GM18517 (cell line): ENCODE measurements at regions not wholly inside any gene's neighbourhood (a gene's known extent, or its start where the extent isn't known, plus 50 kb on each side); places are given as distances from the start of the nearest gene placed in this dataset.
A peak's percentile ranks its signal among the peaks of the same experiment; 100 is the strongest.

Experiments used
- ATAC-seq: cut with Tn5 transposase; IDR thresholded peaks from one replicate; pipeline ENCODE4 v1.9.1; 2021; ENCODE audit warnings: mild to moderate bottlenecking, moderate library complexity; ENCODE audit not compliant: unreplicated experiment

DNA sequence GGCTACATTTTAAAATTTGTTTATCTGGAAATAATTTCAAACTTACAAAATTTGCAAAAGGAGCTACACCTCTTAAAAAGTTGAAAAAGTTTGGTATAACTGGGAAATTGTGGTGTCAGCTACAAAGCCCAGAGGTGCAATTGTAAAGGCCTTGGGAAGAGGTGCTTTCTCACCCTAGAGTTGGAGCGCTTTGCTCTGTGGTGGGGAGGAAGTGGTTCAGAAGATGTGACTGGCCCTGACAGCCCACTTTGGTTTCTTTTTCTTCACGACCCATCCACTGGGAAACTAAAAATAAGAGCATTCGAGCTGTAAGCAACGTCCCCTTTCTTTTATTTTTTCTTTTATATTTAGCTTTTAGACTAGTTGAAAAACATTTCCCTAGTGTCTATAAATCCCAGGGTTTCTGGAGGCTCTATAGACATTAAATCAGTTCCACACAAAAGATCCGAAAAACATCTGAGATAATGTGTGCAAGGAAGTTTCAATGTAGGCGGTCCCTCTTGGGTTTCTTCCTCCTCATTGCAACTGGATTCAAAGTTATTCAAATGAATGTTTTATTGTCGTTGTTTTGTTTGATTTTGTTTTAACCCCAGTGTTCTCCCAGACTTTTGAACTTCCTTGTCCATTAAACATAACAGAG, 397.8 kb downstream of the KIF16B start:
- no peak for ATAC-seq

GRCh38 chr20:16174311-16174710, 398.9 kb downstream of the KIF16B start:
- no peak for ATAC-seq

GRCh38 chr20:16173044-16173443, 400.2 kb downstream of the KIF16B start:
- no peak for ATAC-seq

DNA sequence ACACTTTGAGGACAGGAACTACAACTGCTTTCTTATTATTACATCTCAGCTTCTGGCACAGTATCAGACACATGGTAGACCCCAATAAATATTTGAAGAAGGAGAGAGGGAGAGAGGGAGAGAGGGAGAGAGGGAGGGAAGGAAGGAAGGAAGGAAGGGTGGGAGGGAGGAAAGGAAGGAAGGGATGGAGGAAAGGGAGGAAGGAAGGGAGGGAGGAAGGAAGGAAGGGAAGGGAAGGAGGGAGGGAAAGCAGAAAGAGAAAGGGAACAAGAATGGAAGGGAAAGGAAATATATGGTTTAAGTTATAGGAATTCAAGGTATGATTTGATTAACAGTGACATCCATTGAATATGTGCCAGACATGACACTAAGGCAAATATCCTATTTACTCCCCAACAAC, 402.1 kb downstream of the KIF16B start:
- ATAC-seq = no peak

- ATAC-seq = no peak
Observed at GRCh38 chr20:16170406-16170971, 402.8 kb downstream of the KIF16B start.

GRCh38 chr20:16167423-16168130, 405.7 kb downstream of the KIF16B start:
- ATAC-seq = no peak

DNA sequence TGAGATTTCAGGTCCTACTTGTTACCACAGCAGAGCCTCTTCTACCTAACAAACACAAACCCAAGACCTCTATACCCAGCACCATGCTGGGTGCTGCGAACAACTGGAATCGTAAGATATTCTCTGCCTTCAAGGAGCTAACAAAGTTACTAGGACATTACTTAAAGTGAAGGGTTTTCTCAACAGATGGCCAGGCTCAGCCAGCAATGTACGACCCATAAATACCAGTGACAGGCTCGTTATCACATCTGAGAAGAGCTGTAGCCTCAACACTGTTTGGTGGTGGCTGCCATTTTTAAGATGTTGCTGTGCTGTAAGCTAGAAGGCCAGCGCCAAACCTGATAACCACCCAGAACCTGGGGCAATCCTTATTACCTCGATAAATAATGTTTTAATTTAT, 406.5 kb downstream of the KIF16B start:
- ATAC-seq = no peak

- peak; percentile 55 for ATAC-seq
Observed at GRCh38 chr20:16158976-16159286, 414.3 kb downstream of the KIF16B start.

DNA sequence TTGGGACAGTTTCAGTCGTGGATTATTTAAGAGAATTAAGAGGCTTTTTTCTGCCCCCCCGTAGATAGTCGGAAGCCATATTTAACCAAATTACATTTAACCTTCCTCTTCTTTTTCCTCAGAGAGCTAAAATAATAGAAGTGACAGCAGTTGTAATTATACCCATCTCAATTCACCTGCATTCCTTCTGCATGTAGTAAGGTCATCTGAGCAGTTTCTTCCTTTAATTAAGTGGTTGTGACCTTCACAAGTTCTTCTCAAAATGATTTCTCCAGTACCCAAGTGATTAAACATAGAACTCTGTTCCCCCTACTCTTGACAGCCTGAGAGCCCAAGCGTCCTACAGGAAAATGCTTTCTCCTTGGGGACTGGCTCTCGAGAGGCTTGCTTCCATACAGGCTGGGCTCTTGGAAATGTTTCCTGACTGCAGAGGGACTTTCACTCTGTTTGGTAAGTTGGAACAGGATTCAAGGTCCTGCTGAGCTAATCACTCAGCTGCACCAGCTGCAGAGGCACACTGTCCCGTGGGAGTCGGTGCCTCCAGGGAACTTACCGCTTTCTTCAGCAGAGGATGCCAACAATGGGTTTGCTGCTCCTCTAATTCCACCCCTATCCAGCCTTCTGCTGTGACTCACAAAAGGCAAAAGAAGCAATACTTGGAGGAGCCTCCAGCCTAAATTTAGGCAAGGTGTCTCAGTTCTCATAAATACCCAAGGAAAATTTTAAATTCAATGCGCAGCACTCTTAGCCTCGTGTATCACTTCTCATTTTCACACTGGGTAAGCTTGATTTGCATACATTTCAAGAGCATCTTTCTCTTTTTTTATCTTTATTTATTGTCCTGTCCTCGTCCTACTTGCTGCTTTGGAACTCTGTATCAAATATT, 414.9 kb downstream of the KIF16B start:
- peak; percentile 89 for ATAC-seq

DNA sequence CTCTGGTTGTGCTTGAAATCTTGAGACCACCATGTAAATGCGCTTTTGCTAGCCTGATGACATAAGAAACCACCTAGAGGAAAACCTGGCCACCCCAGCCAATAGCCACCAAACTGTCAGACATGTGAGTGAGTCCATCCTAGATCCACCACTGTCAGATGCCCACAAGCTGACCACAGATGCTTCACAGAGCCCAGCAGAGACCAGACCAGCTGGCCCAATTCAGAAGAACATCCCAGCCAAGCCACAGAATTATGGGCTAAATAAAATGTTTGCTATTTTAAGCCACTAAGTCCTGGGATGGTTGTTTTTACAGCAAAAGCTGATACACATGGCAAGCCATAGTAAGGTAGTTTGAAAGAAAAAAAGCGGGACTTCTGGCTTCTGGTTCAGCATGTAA, 425.3 kb downstream of the KIF16B start:
- no peak for ATAC-seq

GRCh38 chr20:16147216-16147615, 426.0 kb downstream of the KIF16B start:
- ATAC-seq = no peak

- no peak for ATAC-seq
Observed at GRCh38 chr20:16145919-16146318, 427.3 kb downstream of the KIF16B start.

DNA sequence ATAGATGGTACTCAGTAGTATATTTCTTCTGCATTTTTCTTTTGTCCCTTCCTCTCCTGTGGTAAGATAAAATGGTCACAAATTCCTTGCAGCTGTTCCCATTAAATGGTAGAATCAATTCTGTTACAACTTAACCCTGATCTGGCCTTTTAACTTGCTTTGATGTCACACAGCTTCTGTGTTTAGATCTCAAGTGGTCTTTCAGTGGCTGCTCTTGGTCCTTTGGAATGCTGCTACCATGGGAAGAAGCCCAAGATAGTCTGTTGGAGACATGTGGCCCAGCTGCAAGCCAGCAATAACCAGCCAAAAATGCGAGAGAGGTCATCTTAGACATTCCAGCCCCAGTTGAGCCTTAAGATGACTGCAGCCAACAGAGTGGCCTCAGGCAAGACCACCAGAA, 429.7 kb downstream of the KIF16B start:
- ATAC-seq = no peak

- ATAC-seq = no peak
Observed at GRCh38 chr20:16135630-16136029, 437.6 kb downstream of the KIF16B start.

DNA sequence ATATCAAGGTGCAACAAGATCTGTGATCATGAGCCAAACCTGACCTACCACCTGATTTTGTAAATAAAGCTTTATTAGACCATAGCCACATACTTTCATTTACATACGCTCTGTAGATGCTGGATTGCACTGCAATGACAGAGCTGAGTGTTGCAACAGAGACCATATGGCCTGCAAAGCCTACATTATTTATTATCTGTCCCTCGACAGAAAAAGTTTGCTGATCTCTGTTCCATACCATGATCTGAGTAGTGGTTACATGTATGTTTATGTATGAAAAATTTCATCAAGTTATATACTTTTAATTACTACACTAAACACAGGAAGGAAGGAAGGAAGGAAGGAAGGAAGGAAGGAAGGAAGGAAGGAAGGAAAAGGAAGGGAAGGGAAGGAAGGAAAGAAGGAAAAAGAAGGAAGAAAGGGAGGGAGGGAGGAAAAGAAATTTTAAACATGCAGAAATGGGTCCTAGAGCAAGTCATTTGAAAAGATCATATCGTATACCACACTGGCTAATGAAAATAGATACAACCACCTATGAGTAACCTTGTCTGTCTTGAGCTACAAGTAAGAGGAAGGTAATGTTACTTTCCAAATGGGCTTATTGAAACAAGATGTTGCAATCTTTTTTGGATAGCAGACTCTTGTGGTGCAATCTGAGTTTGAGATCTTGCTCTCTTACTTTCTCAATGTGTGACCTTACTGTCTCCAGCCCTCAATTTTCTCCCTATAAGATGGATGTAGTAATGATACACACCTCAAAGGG, 441.0 kb downstream of the KIF16B start:
- no peak for ATAC-seq

GRCh38 chr20:16129411-16129810, 443.8 kb downstream of the KIF16B start:
- ATAC-seq = no peak

DNA sequence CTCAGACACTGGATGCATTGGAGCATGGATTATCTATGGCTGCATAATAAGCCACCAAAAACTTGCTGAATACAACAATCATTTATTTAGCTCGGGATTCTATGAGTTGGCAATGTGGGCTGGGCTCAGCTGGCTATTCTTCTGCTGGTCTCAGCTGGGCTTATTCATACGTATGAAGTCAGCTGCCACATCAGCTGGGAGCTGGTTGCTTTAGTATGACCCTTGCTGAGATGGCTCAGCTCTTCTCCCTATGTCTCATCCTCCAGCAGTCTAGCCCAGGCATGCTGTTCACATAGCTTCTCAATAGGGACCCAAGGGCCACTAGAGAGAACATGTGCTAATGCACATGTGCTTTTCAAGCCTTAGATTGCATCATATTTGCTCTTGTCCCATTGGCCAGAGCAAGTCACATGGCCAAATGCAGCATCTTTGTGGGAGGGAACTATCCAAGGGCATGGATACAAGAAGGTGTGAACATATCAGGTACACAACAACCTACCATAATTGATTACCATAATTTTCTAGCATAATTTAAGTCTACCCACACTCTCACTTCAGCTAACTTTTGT, 444.6 kb downstream of the KIF16B start:
- no peak for ATAC-seq

DNA sequence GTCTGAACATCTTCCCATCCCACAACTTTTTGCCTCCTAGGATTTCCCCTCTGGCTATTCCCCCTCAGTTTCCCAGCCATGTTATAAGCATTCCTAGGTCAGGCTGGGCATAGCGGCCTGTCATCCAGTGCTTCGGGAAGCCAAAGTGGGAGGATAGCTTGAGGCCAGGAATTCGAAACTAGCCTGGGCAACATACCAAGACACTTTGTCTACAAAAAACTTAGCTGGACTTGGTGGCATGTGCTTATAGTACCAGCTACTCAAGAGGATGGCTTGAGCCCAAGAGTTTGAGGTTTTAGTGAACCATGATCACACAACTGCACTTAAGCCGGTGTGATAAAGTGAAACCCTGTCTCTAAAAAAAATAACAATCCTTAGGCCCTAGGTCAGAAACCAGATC, 447.4 kb downstream of the KIF16B start:
- no peak for ATAC-seq

GRCh38 chr20:16124911-16125776, 448.1 kb downstream of the KIF16B start:
- no peak for ATAC-seq

- no peak for ATAC-seq
Observed at GRCh38 chr20:16124491-16124890, 448.8 kb downstream of the KIF16B start.
